ENCODE measurements at regions not wholly inside any gene's neighbourhood (a gene's known extent, or its start where the extent isn't known, plus 50 kb on each side); places are given as distances from the start of the nearest gene placed in this dataset.
"Not testable (repeated sequence)": the region's sequence is repeated elsewhere in the genome, so short reads cannot be mapped to it uniquely, and the experiment has no call there.

GRCh38 chr3:176172492-176172891 lies 1024.8 kb downstream of the TBL1XR1 start:
- no peaks in the 10 kb centered on the region for H3K4me1 Mint-ChIP-seq
- peaks cover 2% of the 10 kb centered on the region for H3K9me3 Mint-ChIP-seq
- H3K36me3 Mint-ChIP-seq (ENCODE audit: low read depth): no peaks in the 10 kb centered on the region
- ChIA-PET POLR2A (no interaction called here), CTCF (no interaction called here)
- no peak overlapping the region for H3K4me3 Mint-ChIP-seq
- DNase-seq: no peak
- H3K27me3 Mint-ChIP-seq: no peaks in the 10 kb centered on the region
- H3K27ac Mint-ChIP-seq: no peak overlapping the region

- no peaks in the 10 kb centered on the region for H3K27me3 Mint-ChIP-seq
- no peak overlapping the region for H3K4me3 Mint-ChIP-seq
- no peak overlapping the region for H3K27ac Mint-ChIP-seq
- no peak for DNase-seq
- no peaks in the 10 kb centered on the region for H3K9me3 Mint-ChIP-seq
- no peaks in the 10 kb centered on the region for H3K36me3 Mint-ChIP-seq (ENCODE audit: low read depth)
- no peaks in the 10 kb centered on the region for H3K4me1 Mint-ChIP-seq
- ChIA-PET CTCF (no interaction called here), POLR2A (no interaction called here)
Observed at GRCh38 chr3:176167272-176167671, 1030.0 kb downstream of the TBL1XR1 start.

GRCh38 chr3:176160997-176161396 lies 1036.3 kb downstream of the TBL1XR1 start:
- POLR2A ChIA-PET: no interaction called here
- CTCF ChIA-PET: no interaction called here
- no peak overlapping the region for H3K4me3 Mint-ChIP-seq
- no peak overlapping the region for H3K27ac Mint-ChIP-seq
- peaks cover 10% of the 10 kb centered on the region for H3K9me3 Mint-ChIP-seq
- DNase-seq: no peak
- H3K4me1 Mint-ChIP-seq: no peaks in the 10 kb centered on the region
- H3K36me3 Mint-ChIP-seq (ENCODE audit: low read depth): no peaks in the 10 kb centered on the region
- no peaks in the 10 kb centered on the region for H3K27me3 Mint-ChIP-seq

GRCh38 chr3:176159796-176160195 lies 1037.5 kb downstream of the TBL1XR1 start:
- Mint-ChIP-seq H3K9me3 (peaks cover 10% of the 10 kb centered on the region), H3K4me3 (no peak overlapping the region), H3K36me3 (ENCODE audit: low read depth) (no peaks in the 10 kb centered on the region), H3K4me1 (no peaks in the 10 kb centered on the region), H3K27me3 (no peaks in the 10 kb centered on the region), H3K27ac (no peak overlapping the region)
- CTCF ChIA-PET: no interaction called here
- no peak for DNase-seq
- POLR2A ChIA-PET: no interaction called here

- Mint-ChIP-seq H3K27me3 (no peaks in the 10 kb centered on the region), H3K9me3 (peaks cover 6% of the 10 kb centered on the region), H3K27ac (no peak overlapping the region), H3K4me3 (no peak overlapping the region), H3K36me3 (ENCODE audit: low read depth) (no peaks in the 10 kb centered on the region), H3K4me1 (no peaks in the 10 kb centered on the region)
- ChIA-PET CTCF (no interaction called here), POLR2A (no interaction called here)
- DNase-seq: no peak
Observed at GRCh38 chr3:176155012-176155411, 1042.3 kb downstream of the TBL1XR1 start.

GRCh38 chr3:176149567-176149966 lies 1047.7 kb downstream of the TBL1XR1 start:
- H3K27ac Mint-ChIP-seq: no peak overlapping the region
- no peak for DNase-seq
- ChIA-PET CTCF (no interaction called here), POLR2A (no interaction called here)
- H3K9me3 Mint-ChIP-seq: peaks cover 2% of the 10 kb centered on the region
- no peaks in the 10 kb centered on the region for H3K36me3 Mint-ChIP-seq (ENCODE audit: low read depth)
- no peaks in the 10 kb centered on the region for H3K27me3 Mint-ChIP-seq
- no peak overlapping the region for H3K4me3 Mint-ChIP-seq
- no peaks in the 10 kb centered on the region for H3K4me1 Mint-ChIP-seq

- no peak overlapping the region for H3K4me3 Mint-ChIP-seq
- H3K27ac Mint-ChIP-seq: no peak overlapping the region
- H3K36me3 Mint-ChIP-seq (ENCODE audit: low read depth): no peaks in the 10 kb centered on the region
- H3K4me1 Mint-ChIP-seq: no peaks in the 10 kb centered on the region
- DNase-seq: no peak
- POLR2A ChIA-PET: no interaction called here
- peaks cover 2% of the 10 kb centered on the region for H3K9me3 Mint-ChIP-seq
- H3K27me3 Mint-ChIP-seq: no peaks in the 10 kb centered on the region
- CTCF ChIA-PET: no interaction called here
Observed at GRCh38 chr3:176147251-176147650, 1050.0 kb downstream of the TBL1XR1 start.

GRCh38 chr3:176141837-176142236 lies 1055.4 kb downstream of the TBL1XR1 start:
- ChIA-PET POLR2A (no interaction called here), CTCF (no interaction called here)
- DNase-seq: no peak
- peaks cover 6% of the 10 kb centered on the region for H3K9me3 Mint-ChIP-seq
- no peaks in the 10 kb centered on the region for H3K36me3 Mint-ChIP-seq (ENCODE audit: low read depth)
- H3K27ac Mint-ChIP-seq: no peak overlapping the region
- no peaks in the 10 kb centered on the region for H3K4me1 Mint-ChIP-seq
- no peaks in the 10 kb centered on the region for H3K27me3 Mint-ChIP-seq
- H3K4me3 Mint-ChIP-seq: no peak overlapping the region

GRCh38 chr3:176120507-176120906 lies 1076.8 kb downstream of the TBL1XR1 start:
- ChIA-PET POLR2A (no interaction called here), CTCF (no interaction called here)
- H3K4me1 Mint-ChIP-seq: no peaks in the 10 kb centered on the region

GRCh38 chr3:176119826-176120225 lies 1077.5 kb downstream of the TBL1XR1 start:
- POLR2A ChIA-PET: no interaction called here
- peaks cover 10% of the 10 kb centered on the region for H3K9me3 Mint-ChIP-seq
- no peaks in the 10 kb centered on the region for H3K27me3 Mint-ChIP-seq
- H3K4me3 Mint-ChIP-seq: no peak overlapping the region
- H3K36me3 Mint-ChIP-seq (ENCODE audit: low read depth): no peaks in the 10 kb centered on the region
- no peak overlapping the region for H3K27ac Mint-ChIP-seq
- H3K4me1 Mint-ChIP-seq: no peaks in the 10 kb centered on the region
- no peak for DNase-seq
- CTCF ChIA-PET: no interaction called here

More at GRCh38 chr3:176120507-176120906, 1076.8 kb downstream of the TBL1XR1 start:
- DNase-seq: no peak
- H3K27me3 Mint-ChIP-seq: no peaks in the 10 kb centered on the region
- H3K36me3 Mint-ChIP-seq (ENCODE audit: low read depth): no peaks in the 10 kb centered on the region
- H3K9me3 Mint-ChIP-seq: peaks cover 9% of the 10 kb centered on the region
- H3K4me3 Mint-ChIP-seq: no peak overlapping the region
- no peak overlapping the region for H3K27ac Mint-ChIP-seq

- H3K4me1 Mint-ChIP-seq: no peaks in the 10 kb centered on the region
- H3K9me3 Mint-ChIP-seq: peaks cover 4% of the 10 kb centered on the region
- DNase-seq: no peak
- CTCF ChIA-PET: no interaction called here
- H3K4me3 Mint-ChIP-seq: no peak overlapping the region
- POLR2A ChIA-PET: no interaction called here
- H3K27ac Mint-ChIP-seq: no peak overlapping the region
- no peaks in the 10 kb centered on the region for H3K36me3 Mint-ChIP-seq (ENCODE audit: low read depth)
- no peaks in the 10 kb centered on the region for H3K27me3 Mint-ChIP-seq
Observed at GRCh38 chr3:176106380-176106779, 1090.9 kb downstream of the TBL1XR1 start.

- Mint-ChIP-seq H3K27me3 (no peaks in the 10 kb centered on the region), H3K4me1 (no peaks in the 10 kb centered on the region), H3K27ac (no peak overlapping the region), H3K36me3 (ENCODE audit: low read depth) (no peaks in the 10 kb centered on the region), H3K9me3 (peaks cover 12% of the 10 kb centered on the region), H3K4me3 (no peak overlapping the region)
- ChIA-PET CTCF (no interaction called here), POLR2A (no interaction called here)
- no peak for DNase-seq
Observed at GRCh38 chr3:176097027-176097426, 1100.3 kb downstream of the TBL1XR1 start.

- POLR2A ChIA-PET; DNase-seq; H3K36me3 Mint-ChIP-seq (ENCODE audit: low read depth); H3K27me3 Mint-ChIP-seq; H3K4me1 Mint-ChIP-seq; H3K9me3 Mint-ChIP-seq; H3K4me3 Mint-ChIP-seq; H3K27ac Mint-ChIP-seq; CTCF ChIA-PET: not testable (repeated sequence)
Observed at GRCh38 chr3:176093892-176094291, 1103.4 kb downstream of the TBL1XR1 start.

- Mint-ChIP-seq H3K9me3 (peaks cover 5% of the 10 kb centered on the region), H3K27ac (no peak overlapping the region), H3K4me1 (no peaks in the 10 kb centered on the region), H3K27me3 (no peaks in the 10 kb centered on the region), H3K4me3 (no peak overlapping the region), H3K36me3 (ENCODE audit: low read depth) (no peaks in the 10 kb centered on the region)
- ChIA-PET POLR2A (no interaction called here), CTCF (no interaction called here)
- DNase-seq: no peak
Observed at GRCh38 chr3:176090727-176091126, 1106.6 kb downstream of the TBL1XR1 start.

- CTCF ChIA-PET: no interaction called here
- no peaks in the 10 kb centered on the region for H3K4me1 Mint-ChIP-seq
Observed at GRCh38 chr3:176088962-176089383, 1108.3 kb downstream of the TBL1XR1 start.

More at GRCh38 chr3:176088962-176089383, 1108.3 kb downstream of the TBL1XR1 start:
- DNase-seq: no peak
- Mint-ChIP-seq H3K9me3 (peaks cover 3% of the 10 kb centered on the region), H3K36me3 (ENCODE audit: low read depth) (no peaks in the 10 kb centered on the region), H3K27ac (no peak overlapping the region), H3K4me3 (no peak overlapping the region), H3K27me3 (no peaks in the 10 kb centered on the region)
- POLR2A ChIA-PET: no interaction called here
